H1 (cell line): ENCODE measurements at regions not wholly inside any gene's neighbourhood (a gene's known extent, or its start where the extent isn't known, plus 50 kb on each side); places are given as distances from the start of the nearest gene placed in this dataset.

Experiments used
- CTCF ChIA-PET: fragments of 300-600 bp; sonication (Branson Sonifier 250); formaldehyde crosslinking; loops from one replicate; lab custom pipeline; 2021; ENCODE audit not compliant: partially characterized antibody; lab: Charles Lee
- POLR2A ChIA-PET: fragments of 300-600 bp; sonication (Branson Sonifier 250); formaldehyde crosslinking; loops from one replicate; lab custom pipeline; 2021; ENCODE audit warnings: inconsistent platforms; ENCODE audit not compliant: partially characterized antibody; lab: Charles Lee
- DNase-seq, 2 experiments: peaks; one replicate each; pipeline versions ENCODE4 v3.0.0 to v3.0.0-alpha.2; 2010 to 2022; ENCODE audit warnings: low spot score in 2 of 2, low read depth in 1 of 2, mixed read lengths in 1 of 2
- FAIRE-seq: peaks from 2 replicates; lab custom pipeline; 2011; peaks lifted over from hg19 to GRCh38; lab: Jason Lieb, UNC
- H2AFZ ChIP-seq: 2 replicates; pipeline ENCODE4 v1.8.1; 2012; ENCODE audit warnings: low read length, inconsistent platforms
- H2AK5ac ChIP-seq: 2 replicates; pipeline ENCODE4 v1.6.1; 2013; ENCODE audit warnings: low read depth, low read length
- H2BK120ac ChIP-seq: replicated peaks from 2 replicates; pipeline ENCODE3; 2013; ENCODE audit warnings: low read depth, low read length, inconsistent platforms
- H2BK12ac ChIP-seq: 2 replicates; pipeline ENCODE4 v1.6.1; 2013; ENCODE audit warnings: low read depth, low read length
- H2BK15ac ChIP-seq: 2 replicates; pipeline ENCODE4 v1.6.1; 2013; ENCODE audit warnings: low read length
- H2BK20ac ChIP-seq: 2 replicates; pipeline ENCODE4 v1.6.1; 2013; ENCODE audit warnings: low read length
- H2BK5ac ChIP-seq: 2 replicates; pipeline ENCODE4 v1.6.1; 2013; ENCODE audit warnings: low read depth, low read length
- H3K14ac ChIP-seq: 2 replicates; pipeline ENCODE4 v1.6.1; 2013; ENCODE audit warnings: inconsistent platforms; ENCODE audit not compliant: insufficient read length
- H3K18ac ChIP-seq: 2 replicates; pipeline ENCODE4 v1.6.1; 2013; ENCODE audit warnings: low read length; ENCODE audit errors: extremely low read depth
- H3K23ac ChIP-seq: 2 replicates; pipeline ENCODE4 v1.6.1; 2013; ENCODE audit warnings: inconsistent platforms; ENCODE audit not compliant: insufficient read length
- H3K23me2 ChIP-seq: 2 replicates; pipeline ENCODE4 v1.6.1; 2013; ENCODE audit warnings: low read depth, low read length
- H3K27ac ChIP-seq: 2 replicates; pipeline ENCODE4 v1.6.1; 2011; ENCODE audit warnings: low read depth, low read length, inconsistent platforms
- H3K27me3 ChIP-seq, 4 experiments: replicated peaks in 1 of 4; 1 replicate in 1 of 4; 2 replicates in 3 of 4; pipeline versions ENCODE4 v1.6.1 to v1.8.1; 2011 to 2013; ENCODE audit warnings: low read length in 3 of 4, mild to moderate bottlenecking in 3 of 4, inconsistent platforms in 2 of 4, mixed read lengths in 2 of 4, moderate library complexity in 1 of 4; ENCODE audit not compliant: control insufficient read depth in 3 of 4, insufficient read depth in 3 of 4; ENCODE audit errors: extremely low read depth in 1 of 4
- H3K36me3 ChIP-seq, 4 experiments: 2 replicates each; pipeline versions ENCODE4 v1.6.1 to v1.8.1; 2011 to 2013; ENCODE audit warnings: mild to moderate bottlenecking in 4 of 4, low read length in 3 of 4, moderate library complexity in 2 of 4, control low read depth in 1 of 4, inconsistent platforms in 1 of 4; ENCODE audit not compliant: insufficient read depth in 4 of 4, control insufficient read depth in 2 of 4
- H3K4ac ChIP-seq: replicated peaks from 2 replicates; pipeline ENCODE3; 2013; ENCODE audit warnings: low read length, low read depth, mixed read lengths, inconsistent platforms; ENCODE audit not compliant: insufficient read length
- H3K4me1 ChIP-seq, 4 experiments: replicated peaks in 1 of 4; 1 replicate in 1 of 4; 2 replicates in 3 of 4; pipeline versions ENCODE4 v1.6.1 to v1.8.1; 2011 to 2013; ENCODE audit warnings: low read length in 3 of 4, inconsistent platforms in 2 of 4, mixed read lengths in 1 of 4; ENCODE audit not compliant: insufficient read depth in 4 of 4, control insufficient read depth in 3 of 4
- H3K4me2 ChIP-seq, 2 experiments: 2 replicates each; pipeline versions ENCODE4 v1.6.1 to v1.8.1; 2011 to 2013; ENCODE audit warnings: low read depth in 2 of 2, low read length in 2 of 2, control low read depth in 1 of 2, inconsistent platforms in 1 of 2, mild to moderate bottlenecking in 1 of 2; ENCODE audit not compliant: insufficient read depth in 1 of 2
- H3K4me3 ChIP-seq, 4 experiments: fragments of 200-600, 300-600 bp in 1 of 4; sonication (generic), shearing (Covaris generic), sonication (Bioruptor Twin) in 1 of 4; 2 replicates each; pipeline versions ENCODE4 v1.5.1 to v1.8.1; 2011 to 2016; ENCODE audit warnings: low read length in 4 of 4, low read depth in 3 of 4, control low read depth in 2 of 4, inconsistent platforms in 2 of 4, mild to moderate bottlenecking in 2 of 4, mixed read lengths in 1 of 4, moderate library complexity in 1 of 4; ENCODE audit not compliant: insufficient read depth in 2 of 4; ENCODE audit errors: extremely low read depth in 1 of 4
- H3K56ac ChIP-seq: replicated peaks from 2 replicates; pipeline ENCODE3; 2013; ENCODE audit warnings: low read depth, mild to moderate bottlenecking, mixed read lengths, low read length, inconsistent platforms; ENCODE audit not compliant: insufficient read length
- H3K79me1 ChIP-seq: 2 replicates; pipeline ENCODE4 v1.6.1; 2013; ENCODE audit warnings: low read depth, low read length, control low read depth
- H3K79me2 ChIP-seq, 2 experiments: 2 replicates each; pipeline versions ENCODE4 v1.6.1 to v1.8.1; 2012 to 2013; ENCODE audit warnings: low read length in 2 of 2, mild to moderate bottlenecking in 2 of 2, inconsistent platforms in 1 of 2; ENCODE audit not compliant: insufficient read depth in 2 of 2, control insufficient read depth in 1 of 2
- H3K9ac ChIP-seq, 4 experiments: replicated peaks in 1 of 4; 1 replicate in 1 of 4; 2 replicates in 3 of 4; pipeline versions ENCODE4 v1.6.1 to v1.8.1; 2011 to 2013; ENCODE audit warnings: low read depth in 3 of 4, low read length in 3 of 4, control low read depth in 2 of 4, mild to moderate bottlenecking in 2 of 4, moderate library complexity in 2 of 4, inconsistent platforms in 1 of 4; ENCODE audit errors: extremely low read depth in 1 of 4
- H3K9me3 ChIP-seq, 2 experiments: 2 replicates each; pipeline versions ENCODE4 v1.6.1 to v1.8.1; 2012 to 2013; ENCODE audit warnings: mild to moderate bottlenecking in 2 of 2, moderate library complexity in 2 of 2, control low read depth in 1 of 2, inconsistent platforms in 1 of 2, low read depth in 1 of 2, low read length in 1 of 2, mixed read lengths in 1 of 2; ENCODE audit not compliant: insufficient read depth in 2 of 2
- H4K20me1 ChIP-seq, 2 experiments: replicated peaks in 1 of 2; 2 replicates each; pipeline versions ENCODE3 to v1.8.1; 2011 to 2013; ENCODE audit warnings: inconsistent platforms in 2 of 2, low read length in 2 of 2, mild to moderate bottlenecking in 1 of 2; ENCODE audit not compliant: insufficient read depth in 2 of 2, control insufficient read depth in 1 of 2
- H4K5ac ChIP-seq: 2 replicates; pipeline ENCODE4 v1.6.1; 2013; ENCODE audit warnings: low read length, low read depth, mixed read lengths, inconsistent platforms; ENCODE audit not compliant: insufficient read length
- H4K8ac ChIP-seq: 2 replicates; pipeline ENCODE4 v1.8.0; 2013; ENCODE audit warnings: mild to moderate bottlenecking, moderate library complexity, low read length, inconsistent platforms; ENCODE audit not compliant: insufficient read depth; ENCODE audit errors: extremely low read depth
- H4K91ac ChIP-seq: replicated peaks from 2 replicates; pipeline ENCODE3; 2013; ENCODE audit warnings: low read length, mixed read lengths, inconsistent platforms; ENCODE audit not compliant: insufficient read length
- ASH2L ChIP-seq: fragments of 200-600, 300-600 bp; sonication (generic); IDR thresholded peaks from one replicate; pipeline ENCODE4 v1.7.1; 2017; ENCODE audit warnings: low read length
- BCL11A ChIP-seq, 2 experiments: IDR thresholded peaks; one replicate each; pipeline ENCODE4 v1.6.1; 2011; ENCODE audit warnings: low read depth in 2 of 2, low read length in 2 of 2, mild to moderate bottlenecking in 2 of 2
- CEBPB ChIP-seq: IDR thresholded peaks from 2 replicates; pipeline ENCODE4 v1.6.1; 2012; ENCODE audit warnings: low read depth, low read length
- CHD1 ChIP-seq: IDR thresholded peaks from 2 replicates; pipeline ENCODE4 v1.6.1; 2012; ENCODE audit warnings: low read depth, low read length, improper control_type of control experiment
- GABPA ChIP-seq: IDR thresholded peaks from 2 replicates; pipeline ENCODE4 v1.6.1; 2011; ENCODE audit warnings: mild to moderate bottlenecking, low read length, moderate library complexity, borderline replicate concordance; ENCODE audit not compliant: insufficient read depth
- JUN ChIP-seq: IDR thresholded peaks from 2 replicates; pipeline ENCODE4 v1.6.1; 2011; ENCODE audit warnings: low read depth, mild to moderate bottlenecking, improper control_type of control experiment, low read length
- JUND ChIP-seq: IDR thresholded peaks from 2 replicates; pipeline ENCODE4 v1.6.1; 2011; ENCODE audit warnings: mild to moderate bottlenecking, improper control_type of control experiment, low read length
- KDM1A ChIP-seq: fragments of 200-600, 300-600 bp; sonication (generic); IDR thresholded peaks from 2 replicates; pipeline ENCODE4 v1.7.1; 2016; ENCODE audit warnings: mild to moderate bottlenecking, low read length, borderline replicate concordance
- SRF ChIP-seq: IDR thresholded peaks from 2 replicates; pipeline ENCODE4 v1.6.1; 2011; ENCODE audit warnings: mild to moderate bottlenecking, low read depth, low read length, moderate library complexity
- SUZ12 ChIP-seq: fragments of 200-600 bp; sonication (generic); IDR thresholded peaks from 2 replicates; pipeline ENCODE4 v1.6.1; 2012; ENCODE audit warnings: mild to moderate bottlenecking, inconsistent platforms, low read length, moderate library complexity, mixed read lengths
- WGBS, 2 experiments: shearing (Covaris generic) in 1 of 2; methylation state at CpG; one replicate each; pipeline versions ENCODE4 v1.1.6 to v1.1.7; 2013 to 2015; ENCODE audit warnings: low lambda C conversion rate in 2 of 2, mixed read lengths in 2 of 2, inconsistent platforms in 1 of 2, low coverage in 1 of 2, missing lambda C conversion rate in 1 of 2; ENCODE audit not compliant: insufficient replicate concordance in 2 of 2, insufficient coverage in 1 of 2, insufficient read length in 1 of 2; ENCODE audit errors: extremely low coverage in 1 of 2, missing lambda C conversion rate in 1 of 2; 5-methylcytosine and 5-hydroxymethylcytosine counted together
- TF ChIP-seq, protein P1 (sequence below): IDR thresholded peaks from 2 replicates; pipeline ENCODE4 v1.6.1; 2012; ENCODE audit warnings: low read length, inconsistent platforms
- TF ChIP-seq, protein P2 (sequence below): IDR thresholded peaks from 2 replicates; pipeline ENCODE4 v1.6.1; 2012; ENCODE audit warnings: inconsistent platforms
- TF ChIP-seq, protein P3 (sequence below): IDR thresholded peaks from 2 replicates; pipeline ENCODE4 v1.6.1; 2011; ENCODE audit warnings: low read depth, mild to moderate bottlenecking, low read length; ENCODE audit not compliant: insufficient read depth

DNA sequence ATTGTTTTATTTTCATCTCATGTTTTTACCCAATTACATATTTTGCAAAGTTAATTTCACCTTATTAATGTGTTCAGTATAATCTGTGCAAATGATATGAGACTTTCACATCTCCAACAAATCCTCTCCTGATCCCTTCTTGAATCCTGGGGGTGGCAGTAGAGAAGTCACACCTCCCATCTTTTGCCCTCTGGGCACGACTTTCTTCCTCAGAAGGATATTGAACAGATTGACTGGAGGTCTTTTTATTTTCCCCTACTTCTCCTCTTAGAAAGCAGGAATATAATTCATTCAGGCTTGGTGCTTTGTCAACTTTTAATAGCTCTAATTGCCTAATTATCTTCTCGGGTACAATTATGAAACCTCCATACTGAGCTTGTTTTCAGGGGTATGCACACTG is 1037.1 kb upstream of the NUDT12 start:
- H3K9ac ChIP-seq, result no peak overlapping the region
- no peak overlapping the region for H4K91ac ChIP-seq
- ChIA-PET POLR2A (no interaction called here), CTCF (no interaction called here)
- no peak overlapping the region for H3K4me2 ChIP-seq
- H3K4me1 ChIP-seq, result no peaks in the 10 kb centered on the region
- H3K4me3 ChIP-seq, result no peak overlapping the region
- no peak overlapping the region for H4K5ac ChIP-seq
- TF ChIP-seq KDM1A (no peak), ASH2L (no peak), JUN (no peak), CHD1 (no peak), BCL11A (IDR thresholded peaks at IDR 0.05; ENCODE audit: low read depth in 2 of 2, low read length in 2 of 2) (no peak), CEBPB (no peak), JUND (no peak), SRF (no peak), SUZ12 (no peak), GABPA (no peak)
- TF ChIP-seq, protein P1, sequence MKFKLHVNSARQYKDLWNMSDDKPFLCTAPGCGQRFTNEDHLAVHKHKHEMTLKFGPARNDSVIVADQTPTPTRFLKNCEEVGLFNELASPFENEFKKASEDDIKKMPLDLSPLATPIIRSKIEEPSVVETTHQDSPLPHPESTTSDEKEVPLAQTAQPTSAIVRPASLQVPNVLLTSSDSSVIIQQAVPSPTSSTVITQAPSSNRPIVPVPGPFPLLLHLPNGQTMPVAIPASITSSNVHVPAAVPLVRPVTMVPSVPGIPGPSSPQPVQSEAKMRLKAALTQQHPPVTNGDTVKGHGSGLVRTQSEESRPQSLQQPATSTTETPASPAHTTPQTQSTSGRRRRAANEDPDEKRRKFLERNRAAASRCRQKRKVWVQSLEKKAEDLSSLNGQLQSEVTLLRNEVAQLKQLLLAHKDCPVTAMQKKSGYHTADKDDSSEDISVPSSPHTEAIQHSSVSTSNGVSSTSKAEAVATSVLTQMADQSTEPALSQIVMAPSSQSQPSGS, result no peak
- TF ChIP-seq, protein P2, sequence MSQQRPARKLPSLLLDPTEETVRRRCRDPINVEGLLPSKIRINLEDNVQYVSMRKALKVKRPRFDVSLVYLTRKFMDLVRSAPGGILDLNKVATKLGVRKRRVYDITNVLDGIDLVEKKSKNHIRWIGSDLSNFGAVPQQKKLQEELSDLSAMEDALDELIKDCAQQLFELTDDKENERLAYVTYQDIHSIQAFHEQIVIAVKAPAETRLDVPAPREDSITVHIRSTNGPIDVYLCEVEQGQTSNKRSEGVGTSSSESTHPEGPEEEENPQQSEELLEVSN, result no peak
- TF ChIP-seq, protein P3, sequence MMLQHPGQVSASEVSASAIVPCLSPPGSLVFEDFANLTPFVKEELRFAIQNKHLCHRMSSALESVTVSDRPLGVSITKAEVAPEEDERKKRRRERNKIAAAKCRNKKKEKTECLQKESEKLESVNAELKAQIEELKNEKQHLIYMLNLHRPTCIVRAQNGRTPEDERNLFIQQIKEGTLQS, result no peak
- TF ChIP-seq, all 59 proteins: peak for 0
- Histone ChIP-seq H3K4ac (no peak overlapping the region), H3K27ac (no peak overlapping the region), H2BK12ac (no peak overlapping the region), H2BK15ac (no peak overlapping the region), H4K8ac (no peak overlapping the region), H3K79me1 (no peaks in the 10 kb centered on the region), H3K79me2 (no peaks in the 10 kb centered on the region), H2AFZ (no peak overlapping the region), H2BK20ac (no peak overlapping the region), H3K23ac (no peak overlapping the region), H3K27me3 (no peaks in the 10 kb centered on the region), H3K9me3 (peaks cover 4 to 12% of the 10 kb centered on the region in 2 experiments; a peak in 3 of 4 replicates), H2BK120ac (no peak overlapping the region), H3K36me3 (no peaks in the 10 kb centered on the region), H3K23me2 (no peaks in the 10 kb centered on the region), H3K14ac (no peak overlapping the region), H3K18ac (no peak overlapping the region), H3K56ac (no peak overlapping the region), H2AK5ac (no peak overlapping the region), H2BK5ac (no peak overlapping the region), H4K20me1 (no peaks in the 10 kb centered on the region)
- WGBS, 2 experiments, result 74% methylated on average over 2 of the region's 2 CpGs; no CpG with 5 or more reads in 1 of the 2 experiments
- FAIRE-seq (no peak), DNase-seq (no peak)
